HG02884 (cell line): ENCODE measurements at regions not wholly inside any gene's neighbourhood (a gene's known extent, or its start where the extent isn't known, plus 50 kb on each side); places are given as distances from the start of the nearest gene placed in this dataset.

ENCODE experiments used
- ATAC-seq: cut with Tn5 transposase; IDR thresholded peaks from one replicate; pipeline ENCODE4 v1.9.1; 2021; ENCODE audit warnings: mild to moderate bottlenecking, moderate library complexity; ENCODE audit not compliant: unreplicated experiment

- no peak for ATAC-seq
These were observed 271.2 kb upstream of the MDFIC2 start for GRCh38 chr3:70583682-70584081.

- ATAC-seq, result no peak
These were observed 270.4 kb upstream of the MDFIC2 start for GRCh38 chr3:70582803-70583202.

DNA sequence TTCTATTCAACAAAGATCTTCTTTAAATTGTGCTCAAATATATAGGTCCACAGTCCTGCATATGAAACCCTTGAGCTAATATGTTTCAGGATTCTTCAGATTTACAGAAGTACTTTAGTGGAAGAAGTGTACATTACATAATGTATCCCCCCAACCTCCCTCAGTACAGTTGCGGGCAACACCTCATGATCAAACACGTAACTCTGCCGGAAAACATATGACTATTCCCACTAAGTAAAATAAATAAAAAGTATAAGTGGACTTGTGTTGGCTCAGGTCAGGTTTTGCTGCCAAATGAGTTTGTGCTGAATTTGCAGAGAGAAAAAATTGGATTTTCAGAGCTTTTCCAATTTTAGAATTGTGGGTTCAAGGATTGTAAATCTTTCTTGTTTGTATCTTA is 267.6 kb upstream of the MDFIC2 start:
- ATAC-seq, result no peak

GRCh38 chr3:70571696-70572095 is 259.3 kb upstream of the MDFIC2 start:
- no peak for ATAC-seq

GRCh38 chr3:70570584-70570983 is 258.1 kb upstream of the MDFIC2 start:
- ATAC-seq, result no peak

GRCh38 chr3:70568626-70569025 is 256.2 kb upstream of the MDFIC2 start:
- no peak for ATAC-seq

- no peak for ATAC-seq
These were observed 253.4 kb upstream of the MDFIC2 start for GRCh38 chr3:70565861-70566260.

- no peak for ATAC-seq
These were observed 252.1 kb upstream of the MDFIC2 start for GRCh38 chr3:70564552-70564951.

DNA sequence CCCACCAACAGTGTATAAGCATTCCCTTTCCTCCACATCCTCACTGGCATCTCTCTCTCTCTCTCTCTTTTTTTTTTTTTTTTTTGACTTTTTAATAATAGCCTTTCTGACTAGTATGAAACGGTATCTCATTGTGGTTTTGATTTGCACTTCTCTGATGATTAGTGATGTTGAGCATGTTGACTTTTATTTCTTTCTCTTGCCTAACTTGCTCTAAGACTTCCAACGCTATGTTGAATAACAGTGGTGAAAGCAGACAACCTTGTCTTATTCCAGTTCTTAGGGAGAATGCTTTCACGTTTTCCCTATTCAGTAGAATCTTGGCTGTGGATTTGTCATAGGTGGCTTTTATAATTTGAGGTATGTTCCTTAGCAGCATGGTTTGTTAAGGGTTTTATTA is 249.4 kb upstream of the MDFIC2 start:
- ATAC-seq, result no peak

- no peak for ATAC-seq
These were observed 246.5 kb upstream of the MDFIC2 start for GRCh38 chr3:70558956-70559355.

DNA sequence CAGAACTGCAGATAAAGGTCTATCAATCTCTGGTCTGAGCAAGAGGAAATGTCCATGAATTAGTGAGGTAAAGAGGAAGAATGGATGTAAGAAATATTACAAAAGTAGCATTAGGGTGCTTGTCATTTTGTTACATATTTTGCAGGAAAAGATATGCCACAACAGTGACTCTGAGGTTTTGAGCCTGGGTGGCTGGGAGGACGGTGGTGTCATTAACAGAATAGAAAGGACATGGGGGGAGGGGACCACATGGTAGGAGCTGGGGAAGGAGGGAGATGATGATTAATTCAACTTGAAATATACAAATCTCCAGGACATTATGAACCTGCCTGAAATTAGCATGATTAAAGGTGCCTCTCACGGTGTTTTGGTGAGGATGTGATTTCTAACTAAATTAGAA is 245.5 kb upstream of the MDFIC2 start:
- ATAC-seq, result no peak

GRCh38 chr3:70556056-70556455 is 243.6 kb upstream of the MDFIC2 start:
- ATAC-seq, result no peak

DNA sequence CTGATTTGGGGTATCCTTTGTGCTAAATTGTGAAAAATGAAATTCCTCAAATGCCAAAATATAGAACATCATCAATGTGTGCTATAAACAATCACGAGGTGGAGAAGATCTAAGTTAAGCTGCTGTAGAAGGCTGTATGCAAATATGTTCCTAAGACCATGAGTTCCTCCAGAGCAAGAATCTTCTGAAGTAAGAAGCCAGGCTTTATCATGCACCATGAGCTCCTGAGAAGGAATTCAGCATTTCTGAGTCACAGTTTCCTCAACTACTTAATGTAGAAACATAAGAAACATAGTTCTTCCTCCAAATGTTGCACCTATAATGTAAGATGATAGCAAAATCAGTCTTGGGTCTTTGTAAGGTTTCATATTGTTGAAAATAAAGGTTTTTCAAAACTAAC is 241.7 kb upstream of the MDFIC2 start:
- no peak for ATAC-seq

GRCh38 chr3:70550723-70551319 is 238.4 kb upstream of the MDFIC2 start:
- ATAC-seq, result peak; percentile 84

GRCh38 chr3:70546679-70547078 is 234.2 kb upstream of the MDFIC2 start:
- ATAC-seq, result no peak

GRCh38 chr3:70543493-70543892 is 231.1 kb upstream of the MDFIC2 start:
- ATAC-seq, result no peak

GRCh38 chr3:70539908-70540307 is 227.5 kb upstream of the MDFIC2 start:
- ATAC-seq, result no peak

GRCh38 chr3:70532806-70533205 is 220.4 kb upstream of the MDFIC2 start:
- no peak for ATAC-seq

DNA sequence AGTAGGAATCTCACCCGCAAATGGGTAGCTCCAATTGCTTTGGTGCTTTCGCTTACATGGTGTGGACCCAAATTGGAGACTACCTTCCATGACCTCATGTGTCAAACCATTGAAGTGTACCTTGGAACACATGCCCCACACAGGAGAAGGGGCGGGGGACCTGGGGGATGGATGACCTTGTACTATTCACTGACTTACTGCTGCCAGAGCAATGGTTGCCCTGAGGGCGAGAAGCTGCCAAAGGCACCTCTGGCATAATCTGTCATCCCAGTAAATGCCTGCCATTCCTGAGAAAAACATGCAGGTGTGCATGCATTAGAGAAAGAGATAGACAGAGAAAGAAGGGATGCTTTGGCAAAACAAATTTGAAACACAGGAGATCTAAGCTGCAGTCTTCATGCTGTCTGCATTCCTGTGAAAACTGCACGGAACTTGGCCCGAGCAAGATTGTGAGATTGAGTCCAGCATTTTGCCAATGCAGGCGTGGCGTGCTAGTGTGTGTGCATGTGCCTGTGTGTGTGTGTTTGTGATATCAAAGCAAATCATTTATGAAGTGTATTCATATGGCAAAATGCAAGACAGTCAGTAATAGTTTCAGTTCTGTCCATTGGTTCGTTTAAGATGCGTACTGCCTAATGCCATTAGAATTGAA is 219.5 kb upstream of the MDFIC2 start:
- ATAC-seq, result no peak

- no peak for ATAC-seq
These were observed 218.7 kb upstream of the MDFIC2 start for GRCh38 chr3:70531063-70531657.

GRCh38 chr3:70530626-70531025 is 218.2 kb upstream of the MDFIC2 start:
- ATAC-seq, result no peak

GRCh38 chr3:70527026-70527425 is 214.6 kb upstream of the MDFIC2 start:
- ATAC-seq, result no peak
